ENCODE measurements at regions not wholly inside any gene's neighbourhood (a gene's known extent, or its start where the extent isn't known, plus 50 kb on each side); places are given as distances from the start of the nearest gene placed in this dataset.

DNA sequence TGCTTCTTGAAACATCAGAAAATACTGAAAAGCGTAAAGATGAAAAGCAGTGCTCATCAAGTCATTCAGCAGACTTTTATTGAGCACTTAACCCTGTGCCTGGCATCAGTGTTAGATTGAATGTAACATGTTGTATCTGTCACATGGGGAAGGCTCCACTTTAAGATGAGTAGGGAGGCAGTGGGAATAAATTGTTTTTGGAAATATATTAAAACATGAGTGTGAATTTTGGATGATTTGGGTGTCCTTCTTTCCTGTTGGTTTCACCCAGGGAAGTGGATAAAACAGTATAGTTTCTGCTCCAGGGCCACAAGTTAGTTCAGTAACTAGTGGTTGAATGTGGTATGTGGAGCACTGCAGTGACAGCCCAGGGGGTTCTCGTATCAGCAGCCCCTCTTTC is 301.4 kb upstream of the TPM1 start:
- TF ChIP-seq POLR2AphosphoS5 (IDR thresholded peaks at IDR 0.05; ENCODE audit: low read depth, low read length) (no peak), SPI1 (IDR thresholded peaks at IDR 0.05; ENCODE audit: low read depth, low read length) (no peak), POLR2A (IDR thresholded peaks at IDR 0.05; ENCODE audit: low read depth, low read length) (no peak), PAX5 (IDR thresholded peaks at IDR 0.05; ENCODE audit: insufficient read depth, low read length, severe bottlenecking) (no peak)
